Neural cell (in vitro differentiated cells): ENCODE measurements at regions not wholly inside any gene's neighbourhood (a gene's known extent, or its start where the extent isn't known, plus 50 kb on each side); places are given as distances from the start of the nearest gene placed in this dataset.

ENCODE experiments used
- H2AFZ ChIP-seq: fragments of 200-600, 300-800 bp; sonication (generic), shearing (Covaris generic); 2 replicates; pipeline ENCODE4 v1.6.0; 2014; ENCODE audit warnings: low read depth, mild to moderate bottlenecking, antibody characterized with exemption, low read length, moderate library complexity
- H3F3A ChIP-seq: fragments of 200-600 bp; shearing (Covaris generic); 2 replicates; pipeline ENCODE4 v1.6.1; 2016; ENCODE audit warnings: mild to moderate bottlenecking, moderate library complexity, mixed read lengths, antibody characterized with exemption, low read length; ENCODE audit not compliant: insufficient read depth, poor library complexity, severe bottlenecking
- H3K27ac ChIP-seq: fragments of 200-600, 300-800 bp; sonication (generic), shearing (Covaris generic); 2 replicates; pipeline ENCODE4 v1.5.1; 2014; ENCODE audit warnings: mild to moderate bottlenecking, low read length, moderate library complexity
- H3K27me3 ChIP-seq: fragments of 300-800, 200-600 bp; sonication (generic), shearing (Covaris generic); 2 replicates; pipeline ENCODE4 v1.6.0; 2014; ENCODE audit warnings: mild to moderate bottlenecking, low read depth, low read length, moderate library complexity; ENCODE audit not compliant: insufficient read depth
- H3K36me3 ChIP-seq: fragments of 300-800, 200-600 bp; sonication (generic), shearing (Covaris generic); 2 replicates; pipeline ENCODE4 v1.5.1; 2014; ENCODE audit warnings: mild to moderate bottlenecking, antibody characterized with exemption, low read length, moderate library complexity; ENCODE audit not compliant: insufficient read depth
- H3K4me2 ChIP-seq: fragments of 300-800, 200-600 bp; sonication (generic), shearing (Covaris generic); 2 replicates; pipeline ENCODE4 v1.6.0; 2014; ENCODE audit warnings: mild to moderate bottlenecking, low read length
- H3K4me3 ChIP-seq: fragments of 300-800, 200-600 bp; sonication (generic), shearing (Covaris generic); 2 replicates; pipeline ENCODE4 v1.5.1; 2014; ENCODE audit warnings: mild to moderate bottlenecking, low read length, moderate library complexity
- H3K79me2 ChIP-seq: fragments of 200-600 bp; shearing (Covaris generic); replicated peaks from 2 replicates; pipeline ENCODE4 v1.6.0; 2014; ENCODE audit warnings: mild to moderate bottlenecking, low read length, moderate library complexity; ENCODE audit not compliant: insufficient read depth
- H3K9ac ChIP-seq: fragments of 300-800, 200-600 bp; sonication (generic), shearing (Covaris generic); 2 replicates; pipeline ENCODE4 v1.6.1; 2016; ENCODE audit warnings: mild to moderate bottlenecking, low read length, mixed read lengths
- H3K9me2 ChIP-seq: fragments of 200-600 bp; shearing (Covaris generic); 2 replicates; pipeline ENCODE4 v1.6.1; 2016; ENCODE audit warnings: mild to moderate bottlenecking, low read length, mixed read lengths; ENCODE audit not compliant: insufficient read depth
- H3K9me3 ChIP-seq: fragments of 200-600, 300-800 bp; sonication (generic), shearing (Covaris generic); 2 replicates; pipeline ENCODE4 v1.6.1; 2016; ENCODE audit warnings: mild to moderate bottlenecking, mixed run types, low read length, moderate library complexity, mixed read lengths
- H4K20me1 ChIP-seq: fragments of 200-600 bp; shearing (Covaris generic); 2 replicates; pipeline ENCODE4 v1.6.1; 2016; ENCODE audit warnings: mild to moderate bottlenecking, mixed run types; ENCODE audit not compliant: insufficient read depth
- EP300 ChIP-seq: fragments of 450-650 bp; conservative IDR thresholded peaks from 2 replicates; pipeline ENCODE4 v1.6.1; 2014; ENCODE audit warnings: antibody characterized with exemption, mild to moderate bottlenecking, moderate library complexity; ENCODE audit not compliant: poor library complexity, severe bottlenecking
- EZH2 ChIP-seq: fragments of 200-600, 300-800 bp; shearing (Covaris generic), sonication (generic); IDR thresholded peaks from 2 replicates; pipeline ENCODE4 v1.6.1; 2014; ENCODE audit warnings: antibody characterized with exemption, low read length, borderline replicate concordance, mild to moderate bottlenecking; ENCODE audit not compliant: insufficient read depth, poor library complexity, severe bottlenecking
- MXI1 ChIP-seq: fragments of 450-650 bp; conservative IDR thresholded peaks from 2 replicates; pipeline ENCODE4 v1.6.1; 2014; ENCODE audit warnings: antibody characterized with exemption, mild to moderate bottlenecking; ENCODE audit not compliant: poor library complexity, severe bottlenecking
- POLR2AphosphoS5 ChIP-seq: IDR thresholded peaks from 2 replicates; pipeline ENCODE4 v1.6.1; 2012
- RAD21 ChIP-seq: fragments of 450-650 bp; conservative IDR thresholded peaks from 2 replicates; pipeline ENCODE4 v1.6.1; 2014; ENCODE audit warnings: antibody characterized with exemption, mild to moderate bottlenecking, moderate library complexity
- SMC3 ChIP-seq: fragments of 450-650 bp; conservative IDR thresholded peaks from 2 replicates; pipeline ENCODE4 v1.6.1; 2014; ENCODE audit warnings: antibody characterized with exemption, mild to moderate bottlenecking, moderate library complexity; ENCODE audit not compliant: poor library complexity
- TAF1 ChIP-seq: IDR thresholded peaks from 2 replicates; pipeline ENCODE4 v1.6.1; 2012; ENCODE audit warnings: low read depth
- TF ChIP-seq, protein P1 (sequence below): fragments of 450-650 bp; IDR thresholded peaks from 2 replicates; pipeline ENCODE4 v1.5.1; 2014; ENCODE audit warnings: antibody characterized with exemption, mild to moderate bottlenecking, moderate library complexity; ENCODE audit not compliant: poor library complexity, severe bottlenecking
- TF ChIP-seq, protein P2 (sequence below): IDR thresholded peaks from 2 replicates; pipeline ENCODE4 v1.6.1; 2012; ENCODE audit warnings: borderline replicate concordance

DNA sequence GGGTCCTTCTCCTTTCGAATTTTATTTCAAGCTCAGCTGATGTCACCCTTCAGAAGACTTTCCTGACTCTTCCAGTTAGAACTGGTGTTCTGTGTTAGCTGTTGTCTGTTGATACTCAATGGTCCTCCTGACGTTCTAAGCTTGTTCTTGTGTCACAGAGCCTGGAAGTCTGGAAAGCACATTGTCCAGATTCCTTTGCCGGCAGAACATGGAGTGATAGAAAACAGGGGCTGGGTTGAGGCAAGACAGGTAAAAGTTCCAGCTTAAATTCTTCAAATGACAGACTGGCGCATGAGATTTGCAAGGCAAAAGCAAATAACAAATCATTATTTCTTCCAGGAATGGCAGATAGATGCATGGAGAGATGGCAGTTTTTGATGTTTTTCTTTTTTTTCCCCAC lies 102.0 kb upstream of the CLSTN2 start:
- Histone ChIP-seq H3K79me2 (no peaks in the 10 kb centered on the region), H3K4me3 (no peak overlapping the region), H3K9me2 (no peaks in the 10 kb centered on the region), H3K9ac (no peak overlapping the region), H3K27me3 (no peaks in the 10 kb centered on the region), H3K9me3 (no peaks in the 10 kb centered on the region), H3K4me2 (no peak overlapping the region), H3K36me3 (no peaks in the 10 kb centered on the region), H2AFZ (no peak overlapping the region), H3K27ac (no peak overlapping the region), H4K20me1 (no peaks in the 10 kb centered on the region), H3F3A (no peaks in the 10 kb centered on the region)
- TF ChIP-seq RAD21 = no peak
- TF ChIP-seq EZH2 = no peak
- TF ChIP-seq, protein P1, sequence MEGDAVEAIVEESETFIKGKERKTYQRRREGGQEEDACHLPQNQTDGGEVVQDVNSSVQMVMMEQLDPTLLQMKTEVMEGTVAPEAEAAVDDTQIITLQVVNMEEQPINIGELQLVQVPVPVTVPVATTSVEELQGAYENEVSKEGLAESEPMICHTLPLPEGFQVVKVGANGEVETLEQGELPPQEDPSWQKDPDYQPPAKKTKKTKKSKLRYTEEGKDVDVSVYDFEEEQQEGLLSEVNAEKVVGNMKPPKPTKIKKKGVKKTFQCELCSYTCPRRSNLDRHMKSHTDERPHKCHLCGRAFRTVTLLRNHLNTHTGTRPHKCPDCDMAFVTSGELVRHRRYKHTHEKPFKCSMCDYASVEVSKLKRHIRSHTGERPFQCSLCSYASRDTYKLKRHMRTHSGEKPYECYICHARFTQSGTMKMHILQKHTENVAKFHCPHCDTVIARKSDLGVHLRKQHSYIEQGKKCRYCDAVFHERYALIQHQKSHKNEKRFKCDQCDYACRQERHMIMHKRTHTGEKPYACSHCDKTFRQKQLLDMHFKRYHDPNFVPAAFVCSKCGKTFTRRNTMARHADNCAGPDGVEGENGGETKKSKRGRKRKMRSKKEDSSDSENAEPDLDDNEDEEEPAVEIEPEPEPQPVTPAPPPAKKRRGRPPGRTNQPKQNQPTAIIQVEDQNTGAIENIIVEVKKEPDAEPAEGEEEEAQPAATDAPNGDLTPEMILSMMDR = no peak
- TF ChIP-seq, protein P2, sequence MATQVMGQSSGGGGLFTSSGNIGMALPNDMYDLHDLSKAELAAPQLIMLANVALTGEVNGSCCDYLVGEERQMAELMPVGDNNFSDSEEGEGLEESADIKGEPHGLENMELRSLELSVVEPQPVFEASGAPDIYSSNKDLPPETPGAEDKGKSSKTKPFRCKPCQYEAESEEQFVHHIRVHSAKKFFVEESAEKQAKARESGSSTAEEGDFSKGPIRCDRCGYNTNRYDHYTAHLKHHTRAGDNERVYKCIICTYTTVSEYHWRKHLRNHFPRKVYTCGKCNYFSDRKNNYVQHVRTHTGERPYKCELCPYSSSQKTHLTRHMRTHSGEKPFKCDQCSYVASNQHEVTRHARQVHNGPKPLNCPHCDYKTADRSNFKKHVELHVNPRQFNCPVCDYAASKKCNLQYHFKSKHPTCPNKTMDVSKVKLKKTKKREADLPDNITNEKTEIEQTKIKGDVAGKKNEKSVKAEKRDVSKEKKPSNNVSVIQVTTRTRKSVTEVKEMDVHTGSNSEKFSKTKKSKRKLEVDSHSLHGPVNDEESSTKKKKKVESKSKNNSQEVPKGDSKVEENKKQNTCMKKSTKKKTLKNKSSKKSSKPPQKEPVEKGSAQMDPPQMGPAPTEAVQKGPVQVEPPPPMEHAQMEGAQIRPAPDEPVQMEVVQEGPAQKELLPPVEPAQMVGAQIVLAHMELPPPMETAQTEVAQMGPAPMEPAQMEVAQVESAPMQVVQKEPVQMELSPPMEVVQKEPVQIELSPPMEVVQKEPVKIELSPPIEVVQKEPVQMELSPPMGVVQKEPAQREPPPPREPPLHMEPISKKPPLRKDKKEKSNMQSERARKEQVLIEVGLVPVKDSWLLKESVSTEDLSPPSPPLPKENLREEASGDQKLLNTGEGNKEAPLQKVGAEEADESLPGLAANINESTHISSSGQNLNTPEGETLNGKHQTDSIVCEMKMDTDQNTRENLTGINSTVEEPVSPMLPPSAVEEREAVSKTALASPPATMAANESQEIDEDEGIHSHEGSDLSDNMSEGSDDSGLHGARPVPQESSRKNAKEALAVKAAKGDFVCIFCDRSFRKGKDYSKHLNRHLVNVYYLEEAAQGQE = no peak
- no peak for TF ChIP-seq POLR2AphosphoS5
- no peak for TF ChIP-seq MXI1
- no peak for TF ChIP-seq TAF1
- no peak for TF ChIP-seq EP300
- TF ChIP-seq SMC3 = no peak

DNA sequence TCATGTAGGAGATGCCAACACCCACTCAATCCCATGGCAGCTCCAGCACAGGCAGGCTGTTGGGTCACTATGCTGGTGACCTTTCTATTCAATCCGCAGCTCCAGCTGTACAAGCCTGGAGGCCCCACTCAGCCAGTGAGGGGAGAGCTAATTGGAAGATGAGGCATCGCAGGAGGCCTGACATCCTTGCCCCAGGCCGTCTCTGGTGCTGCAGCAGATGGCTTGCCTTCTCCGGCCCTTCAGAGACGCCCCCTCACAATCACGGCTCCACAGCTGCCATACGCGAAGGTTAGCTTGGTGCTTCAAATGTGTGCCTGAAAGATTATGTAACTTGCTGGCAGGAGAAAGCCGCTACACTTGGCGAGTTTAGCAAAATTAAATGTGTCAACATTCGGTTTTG lies 104.2 kb upstream of the CLSTN2 start:
- no peaks in the 10 kb centered on the region for H3K36me3 ChIP-seq
- H3K27ac ChIP-seq = no peak overlapping the region
- H3K4me2 ChIP-seq = no peak overlapping the region
- TF ChIP-seq SMC3 (no peak), EZH2 (no peak), RAD21 (no peak), MXI1 (no peak), TAF1 (no peak), EP300 (no peak), POLR2AphosphoS5 (no peak)
- TF ChIP-seq, protein P1 = no peak
- TF ChIP-seq, protein P2 = no peak
- H3K9ac ChIP-seq = no peak overlapping the region
- H3K9me2 ChIP-seq = no peaks in the 10 kb centered on the region
- H3K27me3 ChIP-seq = no peaks in the 10 kb centered on the region
- H3K9me3 ChIP-seq = no peaks in the 10 kb centered on the region
- no peaks in the 10 kb centered on the region for H3K79me2 ChIP-seq
- no peaks in the 10 kb centered on the region for H4K20me1 ChIP-seq
- H3K4me3 ChIP-seq = no peak overlapping the region
- no peak overlapping the region for H2AFZ ChIP-seq
- no peaks in the 10 kb centered on the region for H3F3A ChIP-seq
